IMR-90 (cell line): ENCODE measurements at regions not wholly inside any gene's neighbourhood (a gene's known extent, or its start where the extent isn't known, plus 50 kb on each side); places are given as distances from the start of the nearest gene placed in this dataset.
A peak's percentile ranks its signal among the peaks of the same experiment; 100 is the strongest.

ENCODE experiments used
- ATAC-seq: fragments of 200-7000 bp; cut with Tn5 transposase; 2 replicates; pipeline ENCODE4 v1.9.1; 2020; ENCODE audit warnings: low read depth, mild to moderate bottlenecking, moderate library complexity
- BruUV-seq: library from RNA; stranded (reverse); fragments of 400-500 nt; replicated peaks from 2 replicates; lab custom pipeline; 2021; lab: Mats Ljungman, UMichigan
- CTCF ChIA-PET: fragments of 300-600 bp; formaldehyde crosslinking; extraction: SDS; loops from one replicate; lab custom pipeline; 2021; ENCODE audit warnings: antibody characterized with exemption; lab: Yijun Ruan, JAX
- POLR2A ChIA-PET: fragments of 300-600 bp; sonication (Branson Sonifier 250); formaldehyde crosslinking; loops from one replicate; lab custom pipeline; 2022; ENCODE audit warnings: antibody characterized with exemption; ENCODE audit not compliant: unreplicated experiment; lab: Charles Lee
- DNase-seq: peaks from one replicate; pipeline ENCODE4 v3.0.0; 2013
- H2AFZ ChIP-seq: replicated peaks from 2 replicates; pipeline ENCODE3; 2013; ENCODE audit warnings: low read length, mild to moderate bottlenecking; ENCODE audit not compliant: poor library complexity
- H2AK5ac ChIP-seq: 2 replicates; pipeline ENCODE4 v1.6.1; 2013; ENCODE audit warnings: low read depth, low read length, inconsistent platforms
- H2AK9ac ChIP-seq: replicated peaks from 2 replicates; pipeline ENCODE3; 2013; ENCODE audit warnings: mild to moderate bottlenecking, low read depth, low read length, moderate library complexity; ENCODE audit not compliant: poor library complexity
- H2BK120ac ChIP-seq: 2 replicates; pipeline ENCODE4 v1.6.1; 2013; ENCODE audit warnings: low read depth, low read length, inconsistent platforms
- H2BK15ac ChIP-seq: 3 replicates; pipeline ENCODE4 v1.6.1; 2013; ENCODE audit warnings: low read depth, low read length, inconsistent platforms
- H2BK20ac ChIP-seq: 2 replicates; pipeline ENCODE4 v1.6.1; 2013; ENCODE audit warnings: low read depth, mild to moderate bottlenecking, inconsistent platforms, low read length, moderate library complexity
- H2BK5ac ChIP-seq: 2 replicates; pipeline ENCODE4 v1.6.1; 2013; ENCODE audit warnings: mild to moderate bottlenecking, low read depth, low read length, inconsistent platforms; ENCODE audit not compliant: poor library complexity, severe bottlenecking
- H3K14ac ChIP-seq: replicated peaks from 2 replicates; pipeline ENCODE4 v1.6.1; 2013; ENCODE audit warnings: low read depth, low read length, inconsistent platforms
- H3K18ac ChIP-seq: 2 replicates; pipeline ENCODE4 v1.6.1; 2013; ENCODE audit warnings: low read depth, low read length, control low read depth
- H3K23ac ChIP-seq: 2 replicates; pipeline ENCODE4 v1.6.1; 2013; ENCODE audit warnings: low read depth, low read length, inconsistent platforms
- H3K27ac ChIP-seq: 2 replicates; pipeline ENCODE4 v1.5.1; 2013; ENCODE audit warnings: mild to moderate bottlenecking, control low read depth, low read length; ENCODE audit not compliant: insufficient read depth
- H3K27me3 ChIP-seq: 2 replicates; pipeline ENCODE4 v1.6.1; 2013; ENCODE audit warnings: low read length; ENCODE audit not compliant: control insufficient read depth, insufficient read depth
- H3K36me3 ChIP-seq: 2 replicates; pipeline ENCODE4 v1.6.1; 2013; ENCODE audit warnings: low read length, mixed read lengths; ENCODE audit not compliant: control insufficient read depth, insufficient read depth
- H3K4ac ChIP-seq: 2 replicates; pipeline ENCODE4 v1.6.1; 2013; ENCODE audit warnings: low read depth, low read length, inconsistent platforms
- H3K4me1 ChIP-seq: 2 replicates; pipeline ENCODE4 v1.6.1; 2013; ENCODE audit warnings: low read length, mixed read lengths; ENCODE audit not compliant: control insufficient read depth, insufficient read depth
- H3K4me2 ChIP-seq: 2 replicates; pipeline ENCODE4 v1.6.1; 2013; ENCODE audit warnings: low read depth, mild to moderate bottlenecking, control low read depth, low read length, moderate library complexity
- H3K4me3 ChIP-seq: 2 replicates; pipeline ENCODE4 v1.5.1; 2013; ENCODE audit warnings: low read depth, mild to moderate bottlenecking, control low read depth, low read length, moderate library complexity; ENCODE audit not compliant: insufficient read depth
- H3K56ac ChIP-seq: 2 replicates; pipeline ENCODE4 v1.6.1; 2013; ENCODE audit warnings: low read length, inconsistent platforms; ENCODE audit not compliant: insufficient read depth; ENCODE audit errors: extremely low read depth
- H3K79me1 ChIP-seq, 2 experiments: 2 replicates each; pipeline ENCODE4 v1.6.1; 2013; ENCODE audit warnings: low read length in 2 of 2, inconsistent platforms in 1 of 2, low read depth in 1 of 2
- H3K9ac ChIP-seq: 2 replicates; pipeline ENCODE4 v1.6.1; 2013; ENCODE audit warnings: low read depth, low read length, control low read depth
- H3K9me1 ChIP-seq: 2 replicates; pipeline ENCODE4 v1.6.1; 2013; ENCODE audit warnings: low read length, inconsistent platforms; ENCODE audit not compliant: insufficient read depth
- H3K9me3 ChIP-seq: 2 replicates; pipeline ENCODE4 v1.6.1; 2013; ENCODE audit warnings: low read length; ENCODE audit not compliant: control insufficient read depth, insufficient read depth
- H4K20me1 ChIP-seq: 2 replicates; pipeline ENCODE4 v1.6.1; 2013; ENCODE audit warnings: low read length, inconsistent platforms; ENCODE audit not compliant: insufficient read depth
- H4K5ac ChIP-seq: 2 replicates; pipeline ENCODE4 v1.6.1; 2013; ENCODE audit warnings: mild to moderate bottlenecking, low read depth, low read length, control low read depth
- H4K8ac ChIP-seq, 2 experiments: 2 replicates each; pipeline ENCODE4 v1.6.1; 2013; ENCODE audit warnings: low read depth in 2 of 2, low read length in 2 of 2, control low read depth in 1 of 2, inconsistent platforms in 1 of 2
- H4K91ac ChIP-seq: 2 replicates; pipeline ENCODE4 v1.6.1; 2013; ENCODE audit warnings: low read depth, low read length, inconsistent platforms; ENCODE audit not compliant: insufficient read depth
- BHLHE40 ChIP-seq: fragments of 150-350 bp; IDR thresholded peaks from 2 replicates; pipeline ENCODE4 v1.6.1; 2016; ENCODE audit warnings: mild to moderate bottlenecking, low read depth, low read length
- CEBPB ChIP-seq: IDR thresholded peaks from 2 replicates; pipeline ENCODE4 v1.6.1; 2012; ENCODE audit warnings: low read depth, low read length, improper control_type of control experiment
- CHD1 ChIP-seq: IDR thresholded peaks from 2 replicates; pipeline ENCODE4 v1.6.1; 2012; ENCODE audit warnings: low read depth, low read length, improper control_type of control experiment
- ELK1 ChIP-seq: fragments of 150-350 bp; IDR thresholded peaks from 2 replicates; pipeline ENCODE4 v1.6.1; 2016; ENCODE audit warnings: low read depth, mild to moderate bottlenecking, low read length, moderate library complexity, borderline replicate concordance
- FOS ChIP-seq: fragments of 150-350 bp; IDR thresholded peaks from 2 replicates; pipeline ENCODE4 v1.6.1; 2016; ENCODE audit warnings: low read depth, low read length
- MAFK ChIP-seq: IDR thresholded peaks from 2 replicates; pipeline ENCODE4 v1.6.1; 2012; ENCODE audit warnings: low read depth, low read length, improper control_type of control experiment
- MAZ ChIP-seq: IDR thresholded peaks from 2 replicates; pipeline ENCODE4 v1.6.1; 2012; ENCODE audit warnings: low read depth, mild to moderate bottlenecking, low read length, improper control_type of control experiment, moderate library complexity, borderline replicate concordance
- MXI1 ChIP-seq: IDR thresholded peaks from 2 replicates; pipeline ENCODE4 v1.6.1; 2012; ENCODE audit warnings: low read depth, mild to moderate bottlenecking, low read length, moderate library complexity, borderline replicate concordance
- NFE2L2 ChIP-seq: fragments of 150-350 bp; IDR thresholded peaks from 2 replicates; pipeline ENCODE4 v1.6.1; 2016; ENCODE audit warnings: low read depth, mild to moderate bottlenecking, low read length
- RAD21 ChIP-seq: IDR thresholded peaks from 2 replicates; pipeline ENCODE4 v1.6.1; 2012; ENCODE audit warnings: low read length, improper control_type of control experiment
- RCOR1 ChIP-seq: IDR thresholded peaks from 2 replicates; pipeline ENCODE4 v1.6.1; 2012; ENCODE audit warnings: mild to moderate bottlenecking, low read length, improper control_type of control experiment; ENCODE audit not compliant: insufficient replicate concordance
- RFX5 ChIP-seq: IDR thresholded peaks from 2 replicates; pipeline ENCODE4 v1.8.0; 2012; ENCODE audit warnings: low read depth, mild to moderate bottlenecking, low read length, moderate library complexity
- SMC3 ChIP-seq: fragments of 150-350 bp; IDR thresholded peaks from 2 replicates; pipeline ENCODE4 v1.6.1; 2016; ENCODE audit warnings: low read depth, mild to moderate bottlenecking, antibody characterized with exemption, low read length, moderate library complexity
- WGBS, 2 experiments: methylation state at CpG; one replicate each; pipeline versions ENCODE4 v1.1.5 to v1.1.7; 2013; ENCODE audit warnings: missing lambda C conversion rate in 2 of 2; ENCODE audit not compliant: insufficient read length in 1 of 2; ENCODE audit errors: extremely low coverage in 2 of 2; 5-methylcytosine and 5-hydroxymethylcytosine counted together
- dilution Hi-C: fragments of 300-500 bp; cut with HindIII; formaldehyde crosslinking; loops from one replicate; pipeline ENCODE4 v1.14.3; 2018; ENCODE audit warnings: low sequenced_read_pairs; ENCODE audit not compliant: unreplicated experiment
- in situ Hi-C: fragments of 300-500 bp; cut with MboI; formaldehyde crosslinking; loops from 3 replicates; pipeline ENCODE4 v1.14.3; 2019; ENCODE audit warnings: low sequenced_read_pairs, inconsistent platforms, mixed read lengths
- intact Hi-C: fragments of 100-400 bp; cut with micrococcal nuclease; formaldehyde crosslinking; loops from 2 replicates; pipeline ENCODE4 v1.10.0; 2022
- TF ChIP-seq, protein P1 (sequence below): fragments of 150-350 bp; IDR thresholded peaks from 2 replicates; pipeline ENCODE4 v1.6.1; 2017; ENCODE audit warnings: mild to moderate bottlenecking, antibody characterized with exemption, low read length, low read depth
- TF ChIP-seq, protein P2 (sequence below): conservative IDR thresholded peaks from 2 replicates; pipeline ENCODE4 v1.5.1; 2012; ENCODE audit warnings: mild to moderate bottlenecking, low read depth, low read length, improper control_type of control experiment

- Histone ChIP-seq H3K9ac (no peak overlapping the region), H4K5ac (peak overlapping the region; percentile 57; the same call in 1 of the 2 replicates), H3K79me1 (0 out of 4 replicates have a peak, but pooled peaks cover 0 to 2% of the 10 kb centered on the region in 2 experiments), H2AK9ac (no peak overlapping the region), H2BK15ac (0 out of 3 replicates have a peak overlapping the region, but pooled peaks have one; percentile 30), H3K9me3 (no peaks in the 10 kb centered on the region), H2AFZ (no peak overlapping the region), H3K18ac (peak overlapping the region; percentile 79), H3K14ac (no peak overlapping the region), H3K23ac (no peak overlapping the region), H3K36me3 (no peaks in the 10 kb centered on the region), H2BK5ac (no peak overlapping the region), H4K20me1 (no peaks in the 10 kb centered on the region), H3K56ac (no peak overlapping the region), H3K4me1 (peaks cover 18% of the 10 kb centered on the region), H3K4ac (peak overlapping the region; percentile 57; the same call in 1 of the 2 replicates), H2BK120ac (peak overlapping the region; percentile 14; the same call in 1 of the 2 replicates), H3K4me2 (peak overlapping the region; percentile 43; the same call in 1 of the 2 replicates), H3K27me3 (no peaks in the 10 kb centered on the region), H3K27ac (no peak overlapping the region; the same call in 1 of the 2 replicates), H3K4me3 (no peak overlapping the region), H2AK5ac (no peak overlapping the region), H3K9me1 (peaks cover 16% of the 10 kb centered on the region), H2BK20ac (peak overlapping the region; percentile 18; the same call in 1 of the 2 replicates), H4K8ac (no peak overlapping the region), H4K91ac (no peak overlapping the region)
- no CpG with 5 or more reads among the region's 2 CpGs for WGBS, 2 experiments
- ATAC-seq (no peak), DNase-seq (no peak)
- BruUV-seq = no TSS peak
- TF ChIP-seq FOS (no peak), CEBPB (no peak), RCOR1 (no peak), MAFK (no peak), ELK1 (no peak), RAD21 (no peak), BHLHE40 (no peak), NFE2L2 (no peak), SMC3 (no peak), MAZ (no peak), RFX5 (no peak), MXI1 (no peak), CHD1 (no peak)
- TF ChIP-seq, protein P1, sequence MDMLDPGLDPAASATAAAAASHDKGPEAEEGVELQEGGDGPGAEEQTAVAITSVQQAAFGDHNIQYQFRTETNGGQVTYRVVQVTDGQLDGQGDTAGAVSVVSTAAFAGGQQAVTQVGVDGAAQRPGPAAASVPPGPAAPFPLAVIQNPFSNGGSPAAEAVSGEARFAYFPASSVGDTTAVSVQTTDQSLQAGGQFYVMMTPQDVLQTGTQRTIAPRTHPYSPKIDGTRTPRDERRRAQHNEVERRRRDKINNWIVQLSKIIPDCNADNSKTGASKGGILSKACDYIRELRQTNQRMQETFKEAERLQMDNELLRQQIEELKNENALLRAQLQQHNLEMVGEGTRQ = no peak
- TF ChIP-seq, protein P2, sequence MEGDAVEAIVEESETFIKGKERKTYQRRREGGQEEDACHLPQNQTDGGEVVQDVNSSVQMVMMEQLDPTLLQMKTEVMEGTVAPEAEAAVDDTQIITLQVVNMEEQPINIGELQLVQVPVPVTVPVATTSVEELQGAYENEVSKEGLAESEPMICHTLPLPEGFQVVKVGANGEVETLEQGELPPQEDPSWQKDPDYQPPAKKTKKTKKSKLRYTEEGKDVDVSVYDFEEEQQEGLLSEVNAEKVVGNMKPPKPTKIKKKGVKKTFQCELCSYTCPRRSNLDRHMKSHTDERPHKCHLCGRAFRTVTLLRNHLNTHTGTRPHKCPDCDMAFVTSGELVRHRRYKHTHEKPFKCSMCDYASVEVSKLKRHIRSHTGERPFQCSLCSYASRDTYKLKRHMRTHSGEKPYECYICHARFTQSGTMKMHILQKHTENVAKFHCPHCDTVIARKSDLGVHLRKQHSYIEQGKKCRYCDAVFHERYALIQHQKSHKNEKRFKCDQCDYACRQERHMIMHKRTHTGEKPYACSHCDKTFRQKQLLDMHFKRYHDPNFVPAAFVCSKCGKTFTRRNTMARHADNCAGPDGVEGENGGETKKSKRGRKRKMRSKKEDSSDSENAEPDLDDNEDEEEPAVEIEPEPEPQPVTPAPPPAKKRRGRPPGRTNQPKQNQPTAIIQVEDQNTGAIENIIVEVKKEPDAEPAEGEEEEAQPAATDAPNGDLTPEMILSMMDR = no peak
- ChIA-PET POLR2A (no interaction called here), CTCF (no interaction called here)
- in situ Hi-C loops = no loop called here
- intact Hi-C loops = no loop called here
- dilution Hi-C loops = no loop called here
Measured at GRCh38 chr11:86149792-86150191, 80.9 kb upstream of the PICALM start.
